OCI-M2 (cell line): ENCODE measurements at regions not wholly inside any gene's neighbourhood (a gene's known extent, or its start where the extent isn't known, plus 50 kb on each side); places are given as distances from the start of the nearest gene placed in this dataset.
"Not testable (repeated sequence)": the region's sequence is repeated elsewhere in the genome, so short reads cannot be mapped to it uniquely, and the experiment has no call there.

ENCODE experiments used
- DNase-seq: peaks from one replicate; lab custom pipeline; 2025; ENCODE audit not compliant: unreplicated experiment; lab: John Stamatoyannopoulos, UW

DNA sequence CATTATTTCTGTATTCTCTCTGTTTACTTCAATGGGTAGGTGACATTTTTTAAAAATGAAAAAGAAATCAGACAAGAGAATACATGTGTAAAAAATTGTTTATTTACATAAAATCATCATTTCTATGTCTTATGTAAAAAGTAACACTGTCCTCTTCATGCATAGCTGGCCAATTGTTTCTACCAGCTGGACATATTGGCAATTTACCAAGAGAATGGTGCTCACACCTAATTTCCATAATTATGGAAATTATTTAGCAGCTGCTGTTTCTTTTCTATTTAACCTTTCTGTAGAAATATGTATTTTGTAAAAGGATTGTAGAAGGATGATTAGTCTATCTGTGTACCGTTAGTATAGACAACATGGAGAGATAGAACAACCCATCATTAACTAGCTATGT lies 791.9 kb downstream of the TRIB2 start:
- DNase-seq, result no peak

GRCh38 chr2:13515254-13515653 lies 798.5 kb downstream of the TRIB2 start:
- DNase-seq, result no peak

DNA sequence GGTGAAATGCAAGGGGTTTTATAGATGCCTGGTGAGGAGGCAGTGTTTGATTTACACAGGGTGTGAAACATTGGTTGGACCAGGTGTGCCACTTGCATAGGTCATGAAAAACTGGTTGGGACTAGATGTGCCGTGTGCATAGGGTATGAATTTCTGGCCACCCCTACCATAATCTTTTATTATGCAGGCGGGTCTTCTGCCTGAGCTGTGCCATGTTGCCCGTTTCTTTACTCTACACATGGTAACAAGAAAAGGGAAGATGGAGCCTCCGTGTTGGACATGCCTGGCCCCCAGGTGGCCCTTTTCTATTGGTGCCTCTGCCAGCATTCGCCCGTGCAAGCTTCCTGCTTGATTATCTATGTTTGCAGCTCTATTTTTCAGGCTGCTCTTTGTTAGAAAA lies 805.4 kb downstream of the TRIB2 start:
- no peak for DNase-seq

DNA sequence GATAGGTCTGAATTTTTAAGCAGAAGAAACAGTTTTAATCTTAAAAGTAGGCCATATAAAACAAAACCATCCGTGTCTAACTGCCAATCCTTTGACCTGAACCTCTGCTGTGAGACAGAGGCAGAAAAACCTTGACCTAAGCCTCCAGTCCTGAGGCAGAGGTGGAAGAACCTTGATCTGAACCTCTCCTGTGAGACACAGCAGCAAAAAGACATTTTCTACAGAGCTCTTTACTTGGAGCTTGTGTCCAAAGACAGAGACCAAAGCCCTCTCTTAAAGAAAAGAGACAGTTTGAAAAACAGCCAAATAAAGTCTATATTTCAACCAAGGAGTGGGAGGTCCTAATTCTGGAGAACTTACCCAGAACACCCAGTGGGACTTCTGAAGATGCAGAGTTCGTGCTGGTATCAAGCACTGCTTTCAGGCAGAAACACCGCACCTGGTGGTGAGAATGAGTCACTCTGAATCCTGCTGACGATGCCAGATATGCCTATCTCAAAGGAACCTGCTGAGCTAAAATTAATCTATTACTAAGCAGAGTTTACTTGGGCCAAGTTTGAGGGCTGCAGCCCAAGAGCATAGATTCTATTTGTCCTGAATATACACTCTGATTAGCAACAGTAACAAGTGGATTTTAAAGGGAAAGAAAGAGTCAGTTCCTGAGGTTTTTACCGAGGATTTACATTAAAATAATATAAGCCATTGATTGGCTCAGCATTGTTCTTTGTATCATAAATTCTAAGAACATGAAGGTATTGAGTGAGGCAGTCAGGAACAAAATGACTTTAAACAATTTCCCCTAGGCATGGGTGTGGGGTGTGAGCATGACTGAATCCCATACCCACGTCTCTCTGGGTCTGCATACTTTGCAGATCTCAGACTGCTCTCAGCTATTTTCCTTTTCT lies 806.4 kb downstream of the TRIB2 start:
- DNase-seq, result no peak

DNA sequence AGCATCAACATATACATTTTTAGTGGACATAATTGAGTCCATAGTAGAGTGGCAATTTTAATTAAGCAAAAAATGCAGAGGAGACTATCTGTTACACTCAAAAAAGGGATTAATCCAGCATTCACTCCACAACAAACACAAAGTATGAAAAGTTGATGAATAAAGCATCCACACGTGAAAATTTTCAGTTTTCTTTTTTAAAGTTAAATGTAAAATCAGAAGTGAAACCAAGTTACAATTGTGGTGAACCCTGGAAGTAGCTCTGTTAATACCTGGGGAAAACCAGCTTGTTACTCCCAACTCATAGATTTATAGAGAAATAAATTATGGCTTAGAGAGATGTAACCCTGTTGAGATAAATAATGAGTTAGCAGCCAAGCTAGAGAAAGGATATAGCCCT lies 807.8 kb downstream of the TRIB2 start:
- no peak for DNase-seq

DNA sequence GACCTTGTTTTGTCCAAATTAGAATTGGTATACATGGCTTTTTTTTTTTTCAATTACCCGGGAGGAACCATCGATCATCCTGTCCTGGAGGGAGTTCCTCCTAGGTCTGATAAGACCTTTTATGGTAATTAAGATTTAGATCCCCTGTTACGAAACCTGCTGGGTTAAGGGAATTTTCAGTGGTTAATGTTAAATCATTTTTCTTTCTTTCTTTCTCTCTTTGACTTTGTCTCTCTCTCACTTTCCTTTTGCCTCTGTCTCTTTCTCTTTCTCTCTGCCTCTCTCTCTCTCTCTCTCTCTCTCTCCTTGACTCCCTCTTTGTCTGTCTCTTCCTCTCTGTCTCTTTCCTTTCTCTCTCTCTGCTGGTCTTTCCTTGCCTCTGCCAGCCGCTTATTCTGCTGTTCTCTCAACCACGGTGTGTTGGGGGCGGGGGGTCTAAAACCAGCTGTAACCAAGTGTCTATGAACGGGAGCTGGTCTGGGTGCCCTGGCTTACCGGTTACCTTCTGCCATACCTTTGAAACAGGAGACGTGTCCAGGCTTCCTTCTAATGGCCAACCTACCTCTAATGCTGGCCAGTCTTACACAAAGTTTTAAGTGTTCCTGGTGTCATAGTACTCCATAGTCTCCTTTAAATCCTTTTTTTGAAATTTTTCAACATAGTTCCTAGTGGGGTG lies 815.1 kb downstream of the TRIB2 start:
- DNase-seq, result not testable (repeated sequence)

DNA sequence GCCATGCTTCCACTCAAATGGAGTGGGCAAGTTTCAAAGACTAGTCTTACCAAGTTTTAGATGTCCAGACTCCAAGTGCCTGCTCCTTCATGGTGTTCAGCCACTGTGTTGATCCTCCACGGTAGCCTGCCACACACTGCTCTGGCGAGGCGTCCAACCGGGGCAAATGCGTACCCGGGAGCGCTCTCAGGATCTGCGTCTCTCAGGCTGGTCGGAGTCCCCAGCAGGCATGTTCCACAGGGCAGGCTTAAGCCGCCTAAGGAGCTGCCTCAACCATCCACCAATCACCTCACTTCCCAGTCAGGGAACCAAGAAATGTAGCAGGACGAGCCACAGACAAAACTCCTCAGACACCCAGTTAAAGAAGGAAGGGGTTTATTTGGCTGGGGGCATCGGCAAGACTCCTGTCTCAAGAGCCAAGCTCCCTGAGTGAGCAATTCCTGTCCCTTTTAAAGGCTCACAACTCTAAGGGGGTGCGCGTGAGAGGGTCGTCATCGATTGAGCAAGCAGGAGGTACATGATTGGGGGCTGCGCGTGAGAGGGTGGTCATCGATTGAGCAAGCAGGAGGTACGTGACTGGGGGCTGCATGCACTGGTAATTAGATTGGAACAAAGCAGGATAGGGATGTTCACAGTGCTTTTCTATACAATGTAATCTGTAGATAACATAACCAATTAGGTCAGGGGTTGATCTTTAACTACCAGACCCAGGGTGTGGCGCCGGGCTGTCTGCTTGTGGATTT lies 816.2 kb downstream of the TRIB2 start:
- DNase-seq, result not testable (repeated sequence)

- DNase-seq, result no peak
Measured at GRCh38 chr2:13533524-13533922, 816.8 kb downstream of the TRIB2 start.

GRCh38 chr2:13536941-13537340 lies 820.2 kb downstream of the TRIB2 start:
- DNase-seq, result no peak

GRCh38 chr2:13537771-13538349 lies 821.1 kb downstream of the TRIB2 start:
- DNase-seq, result no peak

GRCh38 chr2:13539296-13539695 lies 822.6 kb downstream of the TRIB2 start:
- DNase-seq, result no peak

DNA sequence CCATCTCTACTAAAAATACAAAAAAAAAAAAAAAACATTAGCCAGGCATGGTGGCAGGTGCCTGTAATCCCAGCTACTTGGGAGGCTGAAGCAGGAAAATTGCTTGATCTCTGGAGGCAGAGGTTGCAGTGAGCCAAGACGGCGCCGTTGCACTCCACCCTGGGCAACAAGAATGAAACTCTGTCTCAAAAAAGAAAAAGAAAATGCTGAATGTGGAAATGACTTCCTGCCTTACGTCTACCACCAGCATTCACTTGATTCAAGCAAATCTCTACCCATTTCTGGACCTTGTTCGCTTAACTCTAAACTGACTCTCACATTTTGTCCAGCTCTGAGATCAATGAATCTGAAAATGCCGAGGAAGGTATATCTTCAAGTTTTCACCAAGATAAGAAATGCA lies 825.3 kb downstream of the TRIB2 start:
- DNase-seq, result no peak

GRCh38 chr2:13542642-13543041 lies 825.9 kb downstream of the TRIB2 start:
- DNase-seq, result no peak

DNA sequence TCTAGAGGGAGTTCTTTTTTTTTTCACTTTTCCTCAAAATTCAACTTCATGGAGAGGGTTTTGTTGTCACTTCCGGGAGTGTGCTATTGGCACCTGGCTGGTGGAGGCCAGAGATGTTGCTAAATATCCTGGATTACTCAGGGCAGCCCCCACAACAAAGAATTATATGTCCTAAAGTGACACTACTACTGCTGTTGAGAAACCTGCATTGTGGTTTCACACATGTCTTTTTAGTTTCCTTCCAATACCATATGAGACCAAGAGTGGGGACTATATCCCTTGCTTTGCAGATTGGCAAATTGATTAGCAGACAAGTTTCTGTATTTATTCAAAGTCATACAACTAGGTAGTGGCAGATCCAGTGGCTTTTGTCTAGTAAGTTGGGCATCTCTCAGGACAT lies 826.8 kb downstream of the TRIB2 start:
- no peak for DNase-seq

DNA sequence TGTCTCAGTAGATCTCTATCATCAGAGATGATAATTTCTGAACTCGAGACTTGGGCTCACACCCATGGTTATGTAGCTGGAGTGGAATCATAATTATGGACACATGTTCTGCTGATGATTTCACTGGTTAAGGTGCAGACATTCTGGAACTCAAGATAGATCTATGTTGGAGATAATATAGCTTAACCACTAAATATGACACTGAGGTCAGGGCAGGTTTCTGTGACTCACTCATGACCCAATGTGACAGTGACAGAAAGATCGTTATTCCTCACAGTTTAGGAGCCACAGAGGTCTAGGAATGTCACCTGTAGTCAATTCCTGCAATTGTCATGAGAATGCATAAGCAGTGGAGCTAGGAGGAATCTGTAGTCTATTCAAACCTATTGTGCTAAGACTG lies 828.6 kb downstream of the TRIB2 start:
- no peak for DNase-seq

GRCh38 chr2:13546131-13546530 lies 829.4 kb downstream of the TRIB2 start:
- no peak for DNase-seq

DNA sequence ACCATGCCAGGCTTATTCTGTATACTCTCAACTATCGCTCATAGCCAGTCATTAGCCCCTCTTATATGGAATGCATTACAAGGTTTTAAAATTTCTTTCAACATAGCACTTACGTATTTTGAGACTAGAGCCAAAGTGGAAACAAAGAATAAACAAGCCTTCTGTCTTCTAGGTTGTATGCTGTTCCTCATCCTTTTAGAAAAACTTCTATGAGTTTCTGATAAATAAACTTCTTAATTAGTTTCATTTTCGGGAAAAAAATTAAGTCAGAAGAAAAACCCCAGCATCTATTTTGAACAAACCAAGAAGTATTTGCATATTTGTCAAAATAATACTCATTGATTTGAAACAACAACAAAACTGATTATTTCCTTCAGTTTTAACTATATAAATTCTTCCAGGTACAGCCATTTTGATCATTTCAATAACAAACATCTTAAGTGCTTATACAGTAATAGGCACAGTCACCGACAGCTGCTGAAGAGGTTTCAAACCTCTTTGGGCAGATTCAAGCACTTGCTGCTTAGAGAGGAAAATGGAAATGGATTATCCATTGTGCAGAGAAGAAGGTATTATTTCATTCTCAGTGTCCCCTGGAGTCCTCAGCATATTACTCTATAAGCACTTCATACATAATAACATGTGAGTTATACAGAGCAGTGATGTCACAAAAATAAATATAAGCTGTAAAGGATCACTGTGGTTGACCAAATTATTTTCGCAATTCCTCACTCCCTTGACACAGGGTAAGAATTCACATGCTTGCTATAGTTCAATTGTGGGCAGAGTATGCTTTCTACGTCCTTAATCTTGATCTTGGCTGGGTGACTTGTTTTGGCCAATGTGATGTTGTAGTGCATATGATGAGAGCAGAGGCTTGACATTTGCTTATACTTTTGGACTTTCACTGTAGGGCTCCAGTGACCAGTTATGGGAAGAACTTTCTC lies 833.8 kb downstream of the TRIB2 start:
- no peak for DNase-seq

DNA sequence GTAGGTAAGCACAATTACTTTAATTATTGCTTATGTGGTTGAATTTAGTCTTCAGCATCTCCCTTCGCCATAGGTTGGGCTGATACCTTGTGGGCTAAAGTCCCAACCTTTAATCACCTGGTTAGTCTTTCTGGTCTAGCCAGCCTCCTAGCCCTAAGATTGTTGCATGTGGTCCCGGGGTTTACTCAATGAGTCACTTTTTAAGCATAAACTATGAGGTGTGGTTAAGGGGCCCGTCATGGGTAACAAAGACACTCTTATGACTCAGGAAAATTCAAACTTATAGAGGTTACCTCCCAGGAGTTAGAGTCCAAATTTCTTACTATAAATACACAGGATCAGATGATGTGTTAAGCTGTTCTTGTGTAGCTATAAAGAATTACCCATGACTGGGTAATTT lies 841.6 kb downstream of the TRIB2 start:
- DNase-seq, result no peak

DNA sequence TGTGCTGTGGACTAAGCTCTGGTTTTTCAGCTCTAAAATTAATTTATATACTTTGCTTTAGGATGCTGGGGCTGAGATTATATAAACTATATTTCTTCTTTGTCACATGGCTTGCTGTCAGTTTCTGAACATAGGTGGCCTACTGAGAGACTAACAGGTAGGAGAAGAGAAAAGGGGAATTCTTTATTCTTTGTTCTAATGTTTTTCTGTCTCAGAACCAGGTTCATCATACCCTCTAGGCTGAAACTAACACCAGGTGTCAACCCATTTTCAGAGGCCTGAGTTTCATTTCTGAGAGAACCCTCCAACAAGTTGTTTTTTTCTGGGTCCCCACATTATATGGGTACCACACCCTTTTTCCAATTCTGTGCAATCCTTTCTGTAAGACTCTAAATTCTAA lies 843.6 kb downstream of the TRIB2 start:
- DNase-seq, result no peak

- DNase-seq, result no peak
Measured at GRCh38 chr2:13572466-13572865, 855.7 kb downstream of the TRIB2 start.
